Activated CD8-positive, alpha-beta memory T cell treated with anti-CD3 and anti-CD28 coated beads, Interleukin-2, amount 10 ng/mL, durations not matched to agents 7 days and 5 days (primary cell): ENCODE measurements at regions not wholly inside any gene's neighbourhood (a gene's known extent, or its start where the extent isn't known, plus 50 kb on each side); places are given as distances from the start of the nearest gene placed in this dataset.

Experiments used
- ATAC-seq: fragments of 150-1000 bp; cut with Tn5 transposase; one replicate; pipeline ENCODE4 v1.10.0; 2021; ENCODE audit warnings: moderate library complexity
- CTCF ChIA-PET: fragments of 350-600 bp; sonication (Branson Sonifier 250); formaldehyde crosslinking; loops from one replicate; lab custom pipeline; 2021; ENCODE audit warnings: antibody characterized with exemption; lab: Charles Lee
- DNase-seq: peaks from one replicate; pipeline ENCODE4 v3.0.0-alpha.2; 2020
- H3K27ac Mint-ChIP-seq: one replicate; pipeline ENCODE4 v1.8.0; 2021; ENCODE audit warnings: mild to moderate bottlenecking, mixed read lengths
- H3K27me3 Mint-ChIP-seq: one replicate; pipeline ENCODE4 v1.8.0; 2021; ENCODE audit warnings: mixed read lengths
- H3K36me3 Mint-ChIP-seq: one replicate; pipeline ENCODE4 v1.8.0; 2021; ENCODE audit warnings: mild to moderate bottlenecking, mixed read lengths
- H3K4me1 Mint-ChIP-seq: one replicate; pipeline ENCODE4 v1.8.0; 2021; ENCODE audit warnings: mixed read lengths
- H3K4me3 Mint-ChIP-seq: one replicate; pipeline ENCODE4 v1.8.0; 2021; ENCODE audit warnings: mild to moderate bottlenecking, moderate library complexity, mixed read lengths
- H3K9me3 Mint-ChIP-seq: one replicate; pipeline ENCODE4 v1.8.0; 2022; ENCODE audit warnings: low read depth, mixed read lengths

DNA sequence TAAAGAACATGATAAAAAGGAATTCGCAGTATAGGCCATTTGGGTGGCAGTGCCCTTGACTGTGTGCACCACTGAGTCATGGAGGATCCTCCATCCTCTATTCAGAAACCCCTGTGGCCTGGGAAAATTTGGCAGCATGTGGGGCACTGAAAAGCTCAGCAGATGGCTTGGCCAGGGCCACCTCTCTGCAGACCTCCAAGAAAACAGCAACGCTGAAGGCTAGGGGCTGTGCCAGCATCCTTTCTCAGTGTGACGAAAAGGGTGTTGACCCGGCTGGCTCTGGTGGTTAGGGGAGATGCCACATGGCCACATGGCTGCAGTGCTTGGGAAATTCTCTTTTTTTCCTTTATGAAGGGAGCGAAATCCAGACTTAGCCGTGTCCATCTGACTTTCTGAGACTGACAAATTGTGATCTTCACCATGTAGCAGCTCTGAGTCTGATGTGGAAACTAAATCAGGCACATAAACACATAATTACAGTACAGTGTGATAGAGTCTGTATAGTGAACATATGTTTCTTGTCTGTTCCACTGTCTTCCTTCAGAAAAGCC, 178.0 kb downstream of the KCTD12 start:
- H3K36me3 Mint-ChIP-seq = no peaks in the 10 kb centered on the region
- ATAC-seq = no peak

DNA sequence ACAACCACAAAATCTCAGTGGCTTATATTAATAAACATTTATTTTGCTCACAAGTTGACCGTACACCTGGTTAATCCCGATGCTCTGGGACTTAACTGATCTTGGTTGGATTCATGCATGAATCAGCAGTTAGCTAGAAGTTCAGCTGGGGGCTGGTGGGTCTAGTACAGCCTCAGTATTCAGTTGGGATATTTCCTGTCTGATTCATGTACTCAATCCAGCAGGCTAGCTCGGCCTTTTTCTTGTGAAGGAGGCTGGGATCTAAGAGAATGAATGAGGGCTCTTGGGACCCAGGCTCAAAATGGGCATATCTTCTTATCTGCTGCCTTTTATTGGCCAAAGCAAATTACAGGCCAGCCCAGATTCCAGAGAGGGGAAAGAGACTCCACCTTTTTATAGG, 178.8 kb downstream of the KCTD12 start:
- Mint-ChIP-seq H3K9me3 (no peaks in the 10 kb centered on the region), H3K4me3 (no peak overlapping the region), H3K4me1 (no peaks in the 10 kb centered on the region), H3K27ac (no peak overlapping the region), H3K36me3 (no peaks in the 10 kb centered on the region), H3K27me3 (peaks cover 2% of the 10 kb centered on the region)
- ATAC-seq (no peak), DNase-seq (no peak)
- CTCF ChIA-PET = no interaction called here

More for the DNA sequence above, 178.0 kb downstream of the KCTD12 start:
- H3K27me3 Mint-ChIP-seq = peaks cover 2% of the 10 kb centered on the region
- no peak overlapping the region for H3K27ac Mint-ChIP-seq
- no peak for DNase-seq
- no peak overlapping the region for H3K4me3 Mint-ChIP-seq
- CTCF ChIA-PET = no interaction called here
- H3K9me3 Mint-ChIP-seq = no peaks in the 10 kb centered on the region
- no peaks in the 10 kb centered on the region for H3K4me1 Mint-ChIP-seq

DNA sequence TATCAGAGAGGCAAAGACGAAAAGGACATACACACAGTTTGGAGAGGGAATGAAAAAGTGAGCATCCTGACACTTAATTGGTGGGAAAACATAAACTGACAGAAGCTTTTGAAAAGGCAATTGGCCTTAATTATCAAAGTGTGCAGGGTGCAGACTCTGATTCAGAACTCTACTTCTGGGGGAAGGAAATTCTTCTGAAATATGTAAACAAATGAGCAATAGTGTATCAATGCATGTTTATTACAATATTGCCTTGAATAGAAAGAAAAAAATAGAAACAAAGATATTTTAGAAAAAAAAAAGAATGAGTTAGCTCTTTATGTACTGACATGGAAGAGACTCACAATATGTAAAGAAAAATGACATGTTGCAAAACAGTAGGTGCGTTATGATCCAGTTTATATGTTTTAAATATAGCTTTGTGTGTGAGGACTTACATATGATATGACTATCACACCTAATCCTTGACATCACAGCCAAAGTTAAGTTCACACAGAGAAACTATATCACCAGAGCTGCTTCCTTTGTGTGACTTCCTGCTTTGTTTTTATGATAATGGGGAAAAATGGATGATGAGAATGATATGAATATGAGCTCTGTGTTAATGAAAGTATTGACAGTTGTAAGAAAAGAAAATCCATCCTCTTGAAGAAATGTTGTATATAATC, 182.4 kb downstream of the KCTD12 start:
- CTCF ChIA-PET = interaction anchor here (0.7 kb wide), 1 partner anchor 9 kb away, joined by 4 read pairs; no protein-coding TSS in a partner anchor
- no peak for DNase-seq
- Mint-ChIP-seq H3K9me3 (no peaks in the 10 kb centered on the region), H3K4me3 (no peak overlapping the region), H3K27ac (no peak overlapping the region), H3K4me1 (no peaks in the 10 kb centered on the region), H3K27me3 (peaks cover 5% of the 10 kb centered on the region), H3K36me3 (no peaks in the 10 kb centered on the region)
- no peak for ATAC-seq

DNA sequence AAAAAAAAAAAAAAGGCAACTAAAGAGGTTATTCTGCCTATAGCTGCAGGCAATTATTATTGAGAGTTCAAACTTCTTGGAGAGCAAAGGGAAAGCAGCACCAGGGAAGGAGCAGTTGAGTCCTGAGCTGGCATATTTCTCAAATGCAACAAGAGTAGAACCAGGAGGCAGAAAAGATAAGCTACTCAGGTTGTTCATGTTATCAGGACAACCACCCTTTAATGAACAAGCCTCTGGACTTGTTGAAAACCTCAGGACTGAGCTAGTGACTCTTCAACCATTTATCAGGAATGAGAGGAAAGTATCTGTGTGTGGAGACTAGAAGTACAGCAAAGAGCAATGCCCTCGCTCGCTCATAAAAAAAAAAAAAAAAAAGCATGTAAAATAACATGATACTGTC, 183.0 kb downstream of the KCTD12 start:
- CTCF ChIA-PET = interaction anchor here (0.7 kb wide), 1 partner anchor 8 kb away, joined by 4 read pairs; no protein-coding TSS in a partner anchor
- H3K4me3 Mint-ChIP-seq = no peak overlapping the region

DNA sequence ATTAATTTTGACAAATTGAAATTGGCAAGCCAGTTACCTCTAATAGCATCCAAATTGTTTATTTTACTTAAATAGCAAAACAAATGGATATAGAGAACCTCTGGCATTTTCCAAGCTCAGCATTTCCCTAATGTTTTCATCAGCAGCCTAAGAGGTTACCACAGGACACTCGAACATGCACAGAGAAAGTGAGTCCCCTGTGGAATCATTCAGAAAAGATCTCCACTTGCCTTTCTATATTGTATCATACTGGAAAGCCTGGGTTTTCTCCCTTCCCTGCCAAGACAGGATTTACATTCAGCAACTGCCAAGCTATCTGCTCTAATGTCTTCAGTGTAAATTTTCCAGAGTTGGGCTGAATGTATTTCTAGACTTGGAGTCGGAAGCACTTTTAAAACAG, 188.9 kb downstream of the KCTD12 start:
- H3K27me3 Mint-ChIP-seq = peaks cover 3% of the 10 kb centered on the region
- CTCF ChIA-PET = interaction anchor here (0.6 kb wide), 1 partner anchor 268 kb away, joined by 4 read pairs; no protein-coding TSS in a partner anchor
- H3K4me1 Mint-ChIP-seq = no peaks in the 10 kb centered on the region
- H3K9me3 Mint-ChIP-seq = no peaks in the 10 kb centered on the region
- ATAC-seq (no peak), DNase-seq (no peak)
- H3K4me3 Mint-ChIP-seq = no peak overlapping the region
- H3K36me3 Mint-ChIP-seq = no peaks in the 10 kb centered on the region
- no peak overlapping the region for H3K27ac Mint-ChIP-seq

More for the DNA sequence above, 183.0 kb downstream of the KCTD12 start:
- Mint-ChIP-seq H3K27ac (no peak overlapping the region), H3K4me1 (no peaks in the 10 kb centered on the region), H3K9me3 (no peaks in the 10 kb centered on the region), H3K27me3 (peaks cover 5% of the 10 kb centered on the region), H3K36me3 (no peaks in the 10 kb centered on the region)
- DNase-seq = no peak
- ATAC-seq = no peak

DNA sequence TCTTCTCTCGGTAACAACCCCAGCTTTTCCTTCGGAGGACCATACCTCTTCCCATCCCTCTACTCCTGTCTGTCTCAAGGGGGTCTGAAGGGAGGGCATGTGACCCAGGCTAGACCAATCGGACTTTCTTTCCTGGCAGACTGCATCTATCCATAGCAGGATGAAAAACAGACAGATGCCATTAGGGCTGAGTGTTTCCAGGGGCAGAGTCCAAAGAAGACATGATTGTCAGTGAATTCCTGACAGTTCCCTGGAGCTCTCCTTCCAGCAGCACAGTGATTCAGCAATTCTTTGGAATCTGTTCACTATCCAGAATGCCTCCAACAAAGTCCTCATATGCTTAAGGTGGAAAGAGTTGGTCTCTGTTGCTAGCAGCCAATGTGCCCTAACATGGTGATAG, 189.8 kb downstream of the KCTD12 start:
- CTCF ChIA-PET = no interaction called here
- Mint-ChIP-seq H3K27ac (no peak overlapping the region), H3K4me1 (no peaks in the 10 kb centered on the region), H3K36me3 (no peaks in the 10 kb centered on the region), H3K27me3 (peaks cover 3% of the 10 kb centered on the region), H3K9me3 (no peaks in the 10 kb centered on the region), H3K4me3 (no peak overlapping the region)
- ATAC-seq (no peak), DNase-seq (no peak)

DNA sequence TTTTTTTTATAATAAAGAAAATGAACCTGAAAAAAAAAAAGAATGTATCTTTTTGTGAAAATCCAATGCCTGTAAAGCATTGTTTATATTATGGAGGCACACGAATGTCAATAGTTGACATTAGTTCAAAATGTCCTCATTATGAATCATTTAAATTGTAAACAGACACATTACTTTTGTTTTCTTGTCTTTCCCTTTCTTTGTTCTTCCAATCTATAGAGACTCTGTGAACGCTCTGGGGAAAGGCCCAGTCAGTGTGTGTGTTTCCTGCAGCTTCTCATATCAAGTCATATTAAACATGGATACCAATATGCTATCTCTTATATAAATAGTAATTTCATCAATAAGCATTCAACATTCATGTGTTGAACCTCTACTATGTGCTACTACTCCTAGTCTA, 193.1 kb downstream of the KCTD12 start:
- Mint-ChIP-seq H3K27me3 (no peaks in the 10 kb centered on the region), H3K27ac (no peak overlapping the region), H3K4me1 (no peaks in the 10 kb centered on the region), H3K9me3 (no peaks in the 10 kb centered on the region), H3K36me3 (no peaks in the 10 kb centered on the region), H3K4me3 (no peak overlapping the region)
- CTCF ChIA-PET = no interaction called here
- ATAC-seq (no peak), DNase-seq (no peak)

DNA sequence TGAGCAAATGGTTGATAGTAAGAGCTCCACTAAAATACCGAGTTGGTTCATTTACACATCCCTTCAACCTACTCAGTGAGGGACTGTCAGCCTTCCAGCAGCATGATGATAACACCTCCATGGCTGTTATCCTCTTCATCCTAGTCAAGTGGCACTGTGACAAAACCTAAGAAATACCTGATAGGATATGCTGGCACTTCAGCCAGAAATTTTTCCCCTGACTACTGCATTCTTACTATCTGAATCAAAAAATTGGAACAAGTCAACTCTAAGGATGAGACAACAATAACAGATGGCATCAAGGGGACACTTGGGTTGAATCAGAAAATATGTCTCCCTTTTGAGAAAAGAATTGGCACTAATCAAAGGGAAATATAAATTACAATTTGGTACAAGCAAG, 193.9 kb downstream of the KCTD12 start:
- Mint-ChIP-seq H3K4me1 (no peaks in the 10 kb centered on the region), H3K27ac (no peak overlapping the region), H3K9me3 (no peaks in the 10 kb centered on the region), H3K4me3 (no peak overlapping the region), H3K27me3 (no peaks in the 10 kb centered on the region), H3K36me3 (no peaks in the 10 kb centered on the region)
- no peak for ATAC-seq
- DNase-seq = no peak
- CTCF ChIA-PET = no interaction called here

DNA sequence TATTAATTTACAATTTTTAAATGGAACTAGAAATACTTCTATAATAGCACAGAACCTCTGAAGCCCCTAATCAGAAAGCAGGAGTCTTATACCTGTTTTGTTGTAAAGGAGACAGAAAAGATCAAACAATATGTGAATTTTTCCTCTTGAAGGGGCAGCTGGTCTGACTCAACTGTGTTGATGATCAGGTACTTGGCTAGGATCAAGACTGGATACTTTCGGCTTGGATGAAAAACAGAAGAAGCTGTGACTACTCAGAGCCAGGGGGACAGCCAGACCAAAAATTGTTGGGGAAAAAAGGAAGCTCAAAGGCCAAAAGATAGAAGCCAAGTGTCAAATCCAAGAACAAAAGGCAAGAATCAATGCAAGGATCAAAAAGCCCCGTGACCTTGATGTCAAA, 195.6 kb downstream of the KCTD12 start:
- no peaks in the 10 kb centered on the region for H3K4me1 Mint-ChIP-seq
- DNase-seq (no peak), ATAC-seq (no peak)
- no peak overlapping the region for H3K4me3 Mint-ChIP-seq
- no peaks in the 10 kb centered on the region for H3K9me3 Mint-ChIP-seq
- H3K27me3 Mint-ChIP-seq = no peaks in the 10 kb centered on the region
- CTCF ChIA-PET = interaction anchor here (1.2 kb wide), 1 partner anchor 22 kb away, joined by 3 read pairs; no protein-coding TSS in a partner anchor
- no peak overlapping the region for H3K27ac Mint-ChIP-seq
- H3K36me3 Mint-ChIP-seq = no peaks in the 10 kb centered on the region

DNA sequence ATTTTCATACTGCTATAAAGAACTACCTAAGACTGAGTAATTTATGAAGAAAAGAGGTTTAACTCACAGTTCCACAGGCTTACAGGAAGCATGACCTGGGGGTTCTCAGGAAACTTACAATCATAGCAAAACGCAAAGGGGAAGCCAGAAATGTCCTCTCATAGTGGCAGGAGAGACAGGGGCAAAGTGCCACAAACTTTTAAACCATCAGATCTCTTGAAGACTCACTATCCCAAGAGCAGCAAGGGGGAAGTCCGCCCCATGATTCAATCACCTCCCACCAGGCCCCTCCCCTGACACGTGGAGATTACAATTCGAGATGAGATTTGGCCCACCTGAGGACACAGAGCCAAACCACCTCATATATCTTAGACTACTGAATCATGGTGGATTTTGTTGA, 198.7 kb downstream of the KCTD12 start:
- CTCF ChIA-PET = no interaction called here
- ATAC-seq (no peak), DNase-seq (no peak)
- H3K9me3 Mint-ChIP-seq = no peaks in the 10 kb centered on the region
- H3K4me3 Mint-ChIP-seq = no peak overlapping the region
- no peaks in the 10 kb centered on the region for H3K36me3 Mint-ChIP-seq
- H3K27me3 Mint-ChIP-seq = peaks cover 3% of the 10 kb centered on the region
- no peaks in the 10 kb centered on the region for H3K4me1 Mint-ChIP-seq
- H3K27ac Mint-ChIP-seq = no peak overlapping the region

DNA sequence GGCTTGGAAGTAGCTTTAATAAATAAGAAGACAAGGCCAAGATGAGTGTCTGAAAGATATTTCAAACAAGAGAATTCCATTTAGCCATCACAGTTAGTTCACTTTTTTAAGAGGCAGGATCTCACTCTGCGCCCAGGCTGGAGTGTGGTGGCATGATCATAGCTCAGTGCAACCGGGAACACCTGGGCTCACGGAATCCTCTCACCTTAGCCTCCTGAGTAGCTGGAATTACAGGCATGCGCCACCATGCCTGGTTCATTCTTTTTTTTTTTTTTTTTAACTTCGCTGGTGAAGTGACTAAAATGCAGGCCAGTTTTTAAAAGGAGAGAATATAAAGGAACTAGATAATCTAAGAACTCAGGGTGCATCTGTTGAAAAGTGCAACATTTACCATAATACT, 200.3 kb downstream of the KCTD12 start:
- Mint-ChIP-seq H3K36me3 (no peaks in the 10 kb centered on the region), H3K9me3 (no peaks in the 10 kb centered on the region), H3K27me3 (peaks cover 3% of the 10 kb centered on the region), H3K27ac (no peak overlapping the region), H3K4me1 (no peaks in the 10 kb centered on the region), H3K4me3 (no peak overlapping the region)
- CTCF ChIA-PET = interaction anchor here (0.7 kb wide), 1 partner anchor 78 kb away, joined by 3 read pairs; no protein-coding TSS in a partner anchor
- ATAC-seq = no peak
- no peak for DNase-seq

DNA sequence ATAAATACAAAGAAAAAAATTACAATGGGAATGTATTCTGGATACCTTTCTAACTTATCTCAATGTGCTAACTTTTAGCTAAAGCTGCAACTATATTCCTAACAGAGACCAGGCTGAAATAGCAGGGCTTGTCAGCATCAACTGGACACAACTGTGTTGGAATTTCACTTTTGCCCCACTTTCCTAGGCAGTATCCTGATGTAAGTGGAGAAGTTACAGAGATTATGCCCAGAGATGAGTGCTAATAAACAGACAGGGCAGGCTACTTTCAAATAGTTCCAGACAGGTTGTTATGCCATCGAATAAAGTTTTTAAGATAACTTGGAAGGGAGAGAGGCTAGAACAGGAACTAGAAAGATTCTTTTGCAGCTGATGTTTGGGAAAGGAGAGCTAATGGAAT, 201.9 kb downstream of the KCTD12 start:
- CTCF ChIA-PET = no interaction called here
- H3K27me3 Mint-ChIP-seq = peaks cover 3% of the 10 kb centered on the region
- no peaks in the 10 kb centered on the region for H3K9me3 Mint-ChIP-seq
- H3K4me3 Mint-ChIP-seq = no peak overlapping the region
- no peaks in the 10 kb centered on the region for H3K4me1 Mint-ChIP-seq
- H3K27ac Mint-ChIP-seq = no peak overlapping the region
- ATAC-seq = no peak
- H3K36me3 Mint-ChIP-seq = no peaks in the 10 kb centered on the region
- no peak for DNase-seq

DNA sequence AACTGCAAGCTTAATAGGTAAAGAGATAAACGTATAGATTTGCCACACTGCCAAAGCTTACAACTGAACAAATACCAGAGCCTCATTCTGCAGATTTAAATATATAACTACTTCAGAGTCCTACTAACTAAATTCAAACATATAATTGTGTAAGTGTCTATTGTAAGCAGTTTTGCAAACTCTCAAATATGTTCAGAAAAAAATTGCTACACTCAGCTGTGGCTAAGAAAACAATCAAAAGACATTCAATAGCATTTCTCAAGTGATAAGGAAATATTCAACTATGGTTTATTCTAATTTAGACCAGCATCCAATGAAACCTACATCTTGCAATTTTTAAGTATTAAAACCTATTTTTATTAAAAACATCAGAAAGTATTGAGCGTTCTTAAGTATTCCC, 202.4 kb downstream of the KCTD12 start:
- Mint-ChIP-seq H3K4me3 (no peak overlapping the region), H3K36me3 (no peaks in the 10 kb centered on the region), H3K9me3 (no peaks in the 10 kb centered on the region), H3K27ac (no peak overlapping the region), H3K27me3 (peaks cover 3% of the 10 kb centered on the region), H3K4me1 (no peaks in the 10 kb centered on the region)
- CTCF ChIA-PET = no interaction called here
- ATAC-seq (no peak), DNase-seq (no peak)

DNA sequence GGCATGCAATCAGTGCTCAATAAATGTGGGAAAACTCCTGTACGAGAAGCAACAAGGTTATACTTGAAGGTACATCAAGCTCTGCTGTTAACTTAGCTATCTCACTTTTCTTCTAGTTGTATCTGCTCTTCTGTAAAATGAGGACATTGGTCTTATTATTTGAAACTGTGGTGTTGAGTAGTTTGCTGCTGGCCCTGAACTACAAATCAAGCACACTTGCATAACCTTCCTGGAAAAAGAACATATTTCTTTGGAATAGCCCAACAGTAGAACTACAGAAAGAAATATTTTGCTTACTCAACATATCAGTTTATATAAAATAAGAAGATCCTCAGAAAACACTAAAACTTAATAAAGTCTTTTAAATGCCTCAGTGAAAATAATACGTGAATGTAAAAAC, 203.0 kb downstream of the KCTD12 start:
- Mint-ChIP-seq H3K36me3 (no peaks in the 10 kb centered on the region), H3K4me3 (no peak overlapping the region), H3K27me3 (peaks cover 3% of the 10 kb centered on the region), H3K27ac (no peak overlapping the region), H3K9me3 (no peaks in the 10 kb centered on the region), H3K4me1 (no peaks in the 10 kb centered on the region)
- ATAC-seq = no peak
- CTCF ChIA-PET = no interaction called here
- no peak for DNase-seq
